ENCODE measurements at regions not wholly inside any gene's neighbourhood (a gene's known extent, or its start where the extent isn't known, plus 50 kb on each side); places are given as distances from the start of the nearest gene placed in this dataset.

GRCh38 chr17:77604973-77605313, 353.6 kb upstream of the TNRC6C start (continued):
- TF ChIP-seq STAT6 (CRISPR knock-in tag; conservative IDR thresholded peaks at IDR 0.05; ENCODE audit: low read depth) (no peak), E2F4 (CRISPR knock-in tag; IDR thresholded peaks at IDR 0.05; ENCODE audit: borderline replicate concordance, low read depth) (no peak), ZNF317 (CRISPR knock-in tag; IDR thresholded peaks at IDR 0.05; ENCODE audit: borderline replicate concordance, low read depth) (no peak), NR3C1 (CRISPR knock-in tag; conservative IDR thresholded peaks at IDR 0.05; ENCODE audit: low read depth) (no peak), CREM (CRISPR knock-in tag; IDR thresholded peaks at IDR 0.05) (no peak), ZSCAN18 (CRISPR knock-in tag; IDR thresholded peaks at IDR 0.05) (no peak), CTCF (IDR thresholded peaks at IDR 0.05) (no peak), FOXP4 (CRISPR knock-in tag; IDR thresholded peaks at IDR 0.05) (no peak)

GRCh38 chr17:77606146-77606864, 352.2 kb upstream of the TNRC6C start:
- ATAC-seq: no peak
- ChIA-PET CTCF (interaction anchor here (1.0 to 2.0 kb wide), 5 partner anchors 9 to 143 kb away, joined by 3 to 13 read pairs (median 4); no protein-coding TSS in a partner anchor), POLR2A (no interaction called here)
- Mint-ChIP-seq H3K4me1 (no peaks in the 10 kb centered on the region), H3K9me3 (no peaks in the 10 kb centered on the region), H3K27ac (peak overlapping the region; percentile 19; the same call in 1 of the 2 replicates), H3K27me3 (ENCODE audit: low read depth) (no peaks in the 10 kb centered on the region), H3K4me3 (no peak overlapping the region), H3K36me3 (no peaks in the 10 kb centered on the region)
- DNase-seq (ENCODE audit: low spot score): no peak
- TF ChIP-seq FOXJ3 (CRISPR knock-in tag; IDR thresholded peaks at IDR 0.05; ENCODE audit: borderline replicate concordance): no peak
- TF ChIP-seq HMGXB4 (CRISPR knock-in tag; IDR thresholded peaks at IDR 0.05): no peak
- TF ChIP-seq ERG (CRISPR knock-in tag; IDR thresholded peaks at IDR 0.05): no peak
- no peak for TF ChIP-seq AFF4 (CRISPR knock-in tag; IDR thresholded peaks at IDR 0.05; ENCODE audit: borderline replicate concordance)
- TF ChIP-seq ATF6 (CRISPR knock-in tag; IDR thresholded peaks at IDR 0.05): no peak

Data from WTC11 (cell line).